ENCODE measurements at regions not wholly inside any gene's neighbourhood (a gene's known extent, or its start where the extent isn't known, plus 50 kb on each side); places are given as distances from the start of the nearest gene placed in this dataset.

- H3K9ac ChIP-seq (ENCODE audit: low read length) = no peak overlapping the region
- H3K4me3 ChIP-seq (replicated peaks in 1 of 2; ENCODE audit: low read depth in 1 of 2, low read length in 2 of 2) = no peak overlapping the region
- no peak for DNase-seq (ENCODE audit: low read depth, low spot score)
- ChIA-PET RAD21 (ENCODE audit: low non-redundant PET in 1 of 2, low total read pairs in 2 of 2, uncharacterized antibody in 2 of 2, unreplicated experiment in 2 of 2) (no interaction called here), POLR2A (no interaction called here), CTCF (no interaction called here)
- no peaks in the 10 kb centered on the region for H3K27me3 ChIP-seq (ENCODE audit: insufficient read depth, low read length)
- H4K20me1 ChIP-seq (ENCODE audit: insufficient read depth) = no peaks in the 10 kb centered on the region
- H3K9me2 ChIP-seq (ENCODE audit: insufficient read depth) = no peaks in the 10 kb centered on the region
- no peak overlapping the region for H3K27ac ChIP-seq (ENCODE audit: low read depth, low read length)
- BruUV-seq (replicated peaks) = no TSS peak
- no peaks in the 10 kb centered on the region for H3K4me1 ChIP-seq (ENCODE audit: control insufficient read depth in 1 of 2, insufficient read depth in 2 of 2, low read length in 2 of 2)
- no peaks in the 10 kb centered on the region for H3K36me3 ChIP-seq (ENCODE audit: control insufficient read depth in 1 of 2, insufficient read depth in 2 of 2, low read length in 2 of 2)
- no peak for TF ChIP-seq CBX3 (IDR thresholded peaks at IDR 0.05; ENCODE audit: low read depth)
- TF ChIP-seq JUND (IDR thresholded peaks at IDR 0.05) = no peak
- TF ChIP-seq POLR2AphosphoS5 (IDR thresholded peaks at IDR 0.05; ENCODE audit: low read depth, low read length) = no peak
- no peak for TF ChIP-seq ATF3 (IDR thresholded peaks at IDR 0.05)
- TF ChIP-seq SP1 (IDR thresholded peaks at IDR 0.05; ENCODE audit: low read depth) = no peak
- TF ChIP-seq ELF1 (IDR thresholded peaks at IDR 0.05; ENCODE audit: borderline replicate concordance, low read depth) = no peak
- no peak for TF ChIP-seq EZH2phosphoT487 (IDR thresholded peaks at IDR 0.05; ENCODE audit: borderline replicate concordance)
- TF ChIP-seq CTCF (IDR thresholded peaks at IDR 0.05 in 2 of 3, conservative IDR thresholded peaks at IDR 0.05 in 1 of 3; ENCODE audit: borderline replicate concordance in 1 of 3, insufficient read depth in 1 of 3, low read depth in 2 of 3, low read length in 2 of 3) = no peak
- TF ChIP-seq POLR2A (IDR thresholded peaks at IDR 0.05; ENCODE audit: borderline replicate concordance, extremely low read depth, insufficient read depth, insufficient read length) = no peak
- no peak for TF ChIP-seq SRF (IDR thresholded peaks at IDR 0.05; ENCODE audit: low read depth)
- no peak for TF ChIP-seq REST (IDR thresholded peaks at IDR 0.05; ENCODE audit: low read depth)
- TF ChIP-seq ZFX (IDR thresholded peaks at IDR 0.05) = no peak
- no peak for TF ChIP-seq MAX (IDR thresholded peaks at IDR 0.05)
- no peak for TF ChIP-seq TCF7L2 (IDR thresholded peaks at IDR 0.05; ENCODE audit: borderline replicate concordance, extremely low read depth, insufficient read depth, insufficient read length)
- TF ChIP-seq CEBPB (IDR thresholded peaks at IDR 0.05; ENCODE audit: low read depth) = no peak
- TF ChIP-seq EZH2 (IDR thresholded peaks at IDR 0.05) = no peak
- no peak for TF ChIP-seq YY1 (IDR thresholded peaks at IDR 0.05; ENCODE audit: extremely low read depth, insufficient replicate concordance, low read depth, low read length)
- TF ChIP-seq FOSL1 (IDR thresholded peaks at IDR 0.05; ENCODE audit: low read depth) = no peak
- no peak for TF ChIP-seq EGR1 (IDR thresholded peaks at IDR 0.05; ENCODE audit: low read depth)
- no peak for TF ChIP-seq ZBTB33 (IDR thresholded peaks at IDR 0.05; ENCODE audit: extremely low read depth, insufficient replicate concordance, low read length)
- no peak overlapping the region for H3K4me2 ChIP-seq (ENCODE audit: low read length)
- H3K9me3 ChIP-seq (ENCODE audit: control insufficient read depth in 1 of 2, insufficient read depth in 1 of 2, low read depth in 1 of 2, low read length in 2 of 2) = peaks cover 11 to 20% of the 10 kb centered on the region in 2 experiments; a peak in 2 of 4 replicates
- H3K79me2 ChIP-seq (ENCODE audit: insufficient read depth, low read length) = no peaks in the 10 kb centered on the region
- intact Hi-C loops (cut with micrococcal nuclease) = no loop called here
- no peak overlapping the region for H2AFZ ChIP-seq (ENCODE audit: low read depth, low read length, poor library complexity, severe bottlenecking)
- no peak for ATAC-seq
Observed at GRCh38 chr10:10247585-10247984, 770.1 kb upstream of the CELF2 start.

Data from HCT116 (cell line).